Ascending aorta (tissue), 2 donors: ENCODE measurements at regions not wholly inside any gene's neighbourhood (a gene's known extent, or its start where the extent isn't known, plus 50 kb on each side); places are given as distances from the start of the nearest gene placed in this dataset.

Source experiments
- DNase-seq, 2 donors: peaks; one replicate each; pipeline ENCODE4 v3.0.0-alpha.2; 2019; ENCODE audit warnings: low spot score in 2 of 2
- H3K27ac ChIP-seq, 2 donors: fragments of 200-600 bp; sonication (generic); one replicate each; pipeline ENCODE4 v1.5.1; 2016 to 2017; ENCODE audit warnings: mild to moderate bottlenecking in 1 of 2
- H3K27me3 ChIP-seq: fragments of 200-600 bp; sonication (generic); one replicate; pipeline ENCODE4 v1.5.1; 2017
- H3K36me3 ChIP-seq, 2 donors: fragments of 200-600 bp; sonication (generic); one replicate each; pipeline ENCODE4 v1.5.1; 2016
- H3K4me1 ChIP-seq, 2 donors: fragments of 200-600 bp; sonication (generic); one replicate each; pipeline ENCODE4 v1.5.1; 2016 to 2017; ENCODE audit warnings: mild to moderate bottlenecking in 1 of 2
- H3K4me3 ChIP-seq, 2 donors: fragments of 200-600 bp; sonication (generic); one replicate each; pipeline ENCODE4 v1.5.1; 2016 to 2017; ENCODE audit warnings: mild to moderate bottlenecking in 1 of 2
- H3K9me3 ChIP-seq, 2 donors: fragments of 200-600 bp; sonication (generic); one replicate each; pipeline ENCODE4 v1.5.1; 2016
- intact Hi-C: fragments of 100-400 bp; cut with DNase I; formaldehyde crosslinking; loops from one replicate; pipeline ENCODE4 v1.15.1; 2023
- TF ChIP-seq, protein P1 (sequence below), 3 experiments: fragments of 200-600 bp in 2 of 3; fragments of 450-650 bp in 1 of 3; sonication (generic) in 2 of 3; IDR thresholded peaks; one replicate each; pipeline ENCODE4 v1.5.1; 2016 to 2019; ENCODE audit warnings: antibody characterized with exemption in 3 of 3, mild to moderate bottlenecking in 1 of 3, moderate library complexity in 1 of 3

DNA sequence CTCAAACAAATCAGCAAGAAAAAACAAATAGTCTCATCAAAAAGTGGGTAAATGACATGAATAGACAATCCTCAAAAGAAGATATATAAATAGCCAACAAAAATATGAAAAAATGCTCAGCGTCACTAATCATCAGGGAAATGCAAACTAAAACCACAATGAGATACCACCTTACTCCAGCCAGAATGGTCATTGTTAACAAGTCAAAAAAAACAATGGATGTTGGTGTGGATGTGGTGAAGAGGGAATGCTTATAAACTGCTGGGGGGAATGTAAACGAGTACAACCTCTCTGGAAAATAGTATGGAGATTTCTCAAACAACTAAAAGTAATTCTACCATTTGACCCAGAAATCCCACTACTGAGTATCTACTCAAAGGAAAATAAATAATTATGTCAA is 239.2 kb upstream of the RFC3 start:
- no peaks in the 10 kb centered on the region for H3K36me3 ChIP-seq
- DNase-seq = no peak
- no peaks in the 10 kb centered on the region for H3K9me3 ChIP-seq
- H3K4me3 ChIP-seq = no peak overlapping the region
- H3K27me3 ChIP-seq = no peaks in the 10 kb centered on the region
- no peaks in the 10 kb centered on the region for H3K4me1 ChIP-seq
- H3K27ac ChIP-seq = no peak overlapping the region
- intact Hi-C loops = no loop called here
- TF ChIP-seq, protein P1, sequence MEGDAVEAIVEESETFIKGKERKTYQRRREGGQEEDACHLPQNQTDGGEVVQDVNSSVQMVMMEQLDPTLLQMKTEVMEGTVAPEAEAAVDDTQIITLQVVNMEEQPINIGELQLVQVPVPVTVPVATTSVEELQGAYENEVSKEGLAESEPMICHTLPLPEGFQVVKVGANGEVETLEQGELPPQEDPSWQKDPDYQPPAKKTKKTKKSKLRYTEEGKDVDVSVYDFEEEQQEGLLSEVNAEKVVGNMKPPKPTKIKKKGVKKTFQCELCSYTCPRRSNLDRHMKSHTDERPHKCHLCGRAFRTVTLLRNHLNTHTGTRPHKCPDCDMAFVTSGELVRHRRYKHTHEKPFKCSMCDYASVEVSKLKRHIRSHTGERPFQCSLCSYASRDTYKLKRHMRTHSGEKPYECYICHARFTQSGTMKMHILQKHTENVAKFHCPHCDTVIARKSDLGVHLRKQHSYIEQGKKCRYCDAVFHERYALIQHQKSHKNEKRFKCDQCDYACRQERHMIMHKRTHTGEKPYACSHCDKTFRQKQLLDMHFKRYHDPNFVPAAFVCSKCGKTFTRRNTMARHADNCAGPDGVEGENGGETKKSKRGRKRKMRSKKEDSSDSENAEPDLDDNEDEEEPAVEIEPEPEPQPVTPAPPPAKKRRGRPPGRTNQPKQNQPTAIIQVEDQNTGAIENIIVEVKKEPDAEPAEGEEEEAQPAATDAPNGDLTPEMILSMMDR (IDR thresholded peaks at IDR 0.05) = no peak

DNA sequence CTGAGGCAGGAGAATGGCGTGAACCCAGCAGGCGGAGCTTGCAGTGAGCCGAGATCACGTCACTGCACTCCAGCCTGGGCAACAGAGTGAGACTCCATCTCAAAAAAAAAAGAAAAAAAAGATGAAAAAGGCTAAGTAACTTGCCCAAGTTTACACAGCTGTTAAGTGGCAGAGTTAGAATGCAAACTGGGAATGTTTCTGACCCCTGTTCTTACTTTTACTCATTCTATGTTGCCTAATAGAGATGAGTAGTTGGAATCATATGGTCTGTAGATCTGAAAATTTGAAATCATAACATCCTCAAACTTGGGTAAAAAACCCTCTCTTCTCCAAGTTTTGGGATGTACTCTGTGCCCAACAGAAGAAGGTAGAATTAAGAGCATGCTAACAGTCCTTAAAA is 235.8 kb upstream of the RFC3 start:
- no peaks in the 10 kb centered on the region for H3K36me3 ChIP-seq
- no peaks in the 10 kb centered on the region for H3K9me3 ChIP-seq
- no peak overlapping the region for H3K4me3 ChIP-seq
- H3K27ac ChIP-seq = no peak overlapping the region
- H3K27me3 ChIP-seq = no peaks in the 10 kb centered on the region
- H3K4me1 ChIP-seq = no peaks in the 10 kb centered on the region
- TF ChIP-seq, protein P1 (IDR thresholded peaks at IDR 0.05) = no peak
- no peak for DNase-seq
- intact Hi-C loops = no loop called here

GRCh38 chr13:33583398-33583797 is 234.6 kb upstream of the RFC3 start:
- Histone ChIP-seq H3K27ac (no peak overlapping the region), H3K36me3 (no peaks in the 10 kb centered on the region), H3K4me3 (no peak overlapping the region), H3K27me3 (no peaks in the 10 kb centered on the region), H3K4me1 (no peaks in the 10 kb centered on the region), H3K9me3 (no peaks in the 10 kb centered on the region)
- DNase-seq = no peak
- intact Hi-C loops = no loop called here
- TF ChIP-seq, protein P1 (IDR thresholded peaks at IDR 0.05) = no peak

- Histone ChIP-seq H3K4me1 (no peaks in the 10 kb centered on the region), H3K4me3 (no peak overlapping the region), H3K27me3 (no peaks in the 10 kb centered on the region), H3K27ac (no peak overlapping the region), H3K9me3 (no peaks in the 10 kb centered on the region), H3K36me3 (no peaks in the 10 kb centered on the region)
- intact Hi-C loops = no loop called here
- TF ChIP-seq, protein P1 (IDR thresholded peaks at IDR 0.05) = no peak
- DNase-seq = no peak
Measured at GRCh38 chr13:33590936-33591335, 227.0 kb upstream of the RFC3 start.

- no peak for DNase-seq
- no peak overlapping the region for H3K27ac ChIP-seq
- intact Hi-C loops = no loop called here
- H3K36me3 ChIP-seq = no peaks in the 10 kb centered on the region
- no peak overlapping the region for H3K4me3 ChIP-seq
- no peaks in the 10 kb centered on the region for H3K27me3 ChIP-seq
- H3K4me1 ChIP-seq = peaks cover 0 to 5% of the 10 kb centered on the region in 2 donors
- no peaks in the 10 kb centered on the region for H3K9me3 ChIP-seq
- TF ChIP-seq, protein P1 (IDR thresholded peaks at IDR 0.05) = no peak
Measured at GRCh38 chr13:33606692-33607091, 211.3 kb upstream of the RFC3 start.
